ENCODE measurements at regions not wholly inside any gene's neighbourhood (a gene's known extent, or its start where the extent isn't known, plus 50 kb on each side); places are given as distances from the start of the nearest gene placed in this dataset.

- no peak for TF ChIP-seq EP300 (IDR thresholded peaks at IDR 0.05)
- TF ChIP-seq CTCF (IDR thresholded peaks at IDR 0.05) = no peak
- no peak for TF ChIP-seq POLR2A (IDR thresholded peaks at IDR 0.05)
These were observed 552.9 kb upstream of the ANO3 start for GRCh38 chr11:25779033-25779432.
